ENCODE measurements at regions not wholly inside any gene's neighbourhood (a gene's known extent, or its start where the extent isn't known, plus 50 kb on each side); places are given as distances from the start of the nearest gene placed in this dataset.

- TF ChIP-seq POLR2A (IDR thresholded peaks at IDR 0.05; ENCODE audit: low read length) (no peak), GATA1 (IDR thresholded peaks at IDR 0.05; ENCODE audit: low read depth, low read length) (no peak)
Measured at GRCh38 chr14:101193845-101194372, 290.4 kb upstream of the RTL1 start.
